H1 (cell line): ENCODE measurements at regions not wholly inside any gene's neighbourhood (a gene's known extent, or its start where the extent isn't known, plus 50 kb on each side); places are given as distances from the start of the nearest gene placed in this dataset.

Experiments used
- CTCF ChIA-PET: fragments of 300-600 bp; sonication (Branson Sonifier 250); formaldehyde crosslinking; loops from one replicate; lab custom pipeline; 2021; ENCODE audit not compliant: partially characterized antibody; lab: Charles Lee
- POLR2A ChIA-PET: fragments of 300-600 bp; sonication (Branson Sonifier 250); formaldehyde crosslinking; loops from one replicate; lab custom pipeline; 2021; ENCODE audit warnings: inconsistent platforms; ENCODE audit not compliant: partially characterized antibody; lab: Charles Lee
- DNase-seq, 2 experiments: peaks; one replicate each; pipeline versions ENCODE4 v3.0.0 to v3.0.0-alpha.2; 2010 to 2022; ENCODE audit warnings: low spot score in 2 of 2, low read depth in 1 of 2, mixed read lengths in 1 of 2
- FAIRE-seq: peaks from 2 replicates; lab custom pipeline; 2011; peaks lifted over from hg19 to GRCh38; lab: Jason Lieb, UNC
- H2AFZ ChIP-seq: 2 replicates; pipeline ENCODE4 v1.8.1; 2012; ENCODE audit warnings: low read length, inconsistent platforms
- H2AK5ac ChIP-seq: 2 replicates; pipeline ENCODE4 v1.6.1; 2013; ENCODE audit warnings: low read depth, low read length
- H2BK120ac ChIP-seq: replicated peaks from 2 replicates; pipeline ENCODE3; 2013; ENCODE audit warnings: low read depth, low read length, inconsistent platforms
- H2BK12ac ChIP-seq: 2 replicates; pipeline ENCODE4 v1.6.1; 2013; ENCODE audit warnings: low read depth, low read length
- H2BK15ac ChIP-seq: 2 replicates; pipeline ENCODE4 v1.6.1; 2013; ENCODE audit warnings: low read length
- H2BK20ac ChIP-seq: 2 replicates; pipeline ENCODE4 v1.6.1; 2013; ENCODE audit warnings: low read length
- H2BK5ac ChIP-seq: 2 replicates; pipeline ENCODE4 v1.6.1; 2013; ENCODE audit warnings: low read depth, low read length
- H3K14ac ChIP-seq: 2 replicates; pipeline ENCODE4 v1.6.1; 2013; ENCODE audit warnings: inconsistent platforms; ENCODE audit not compliant: insufficient read length
- H3K18ac ChIP-seq: 2 replicates; pipeline ENCODE4 v1.6.1; 2013; ENCODE audit warnings: low read length; ENCODE audit errors: extremely low read depth
- H3K23ac ChIP-seq: 2 replicates; pipeline ENCODE4 v1.6.1; 2013; ENCODE audit warnings: inconsistent platforms; ENCODE audit not compliant: insufficient read length
- H3K23me2 ChIP-seq: 2 replicates; pipeline ENCODE4 v1.6.1; 2013; ENCODE audit warnings: low read depth, low read length
- H3K27ac ChIP-seq: 2 replicates; pipeline ENCODE4 v1.6.1; 2011; ENCODE audit warnings: low read depth, low read length, inconsistent platforms
- H3K27me3 ChIP-seq, 4 experiments: replicated peaks in 1 of 4; 1 replicate in 1 of 4; 2 replicates in 3 of 4; pipeline versions ENCODE4 v1.6.1 to v1.8.1; 2011 to 2013; ENCODE audit warnings: low read length in 3 of 4, mild to moderate bottlenecking in 3 of 4, inconsistent platforms in 2 of 4, mixed read lengths in 2 of 4, moderate library complexity in 1 of 4; ENCODE audit not compliant: control insufficient read depth in 3 of 4, insufficient read depth in 3 of 4; ENCODE audit errors: extremely low read depth in 1 of 4
- H3K36me3 ChIP-seq, 4 experiments: 2 replicates each; pipeline versions ENCODE4 v1.6.1 to v1.8.1; 2011 to 2013; ENCODE audit warnings: mild to moderate bottlenecking in 4 of 4, low read length in 3 of 4, moderate library complexity in 2 of 4, control low read depth in 1 of 4, inconsistent platforms in 1 of 4; ENCODE audit not compliant: insufficient read depth in 4 of 4, control insufficient read depth in 2 of 4
- H3K4ac ChIP-seq: replicated peaks from 2 replicates; pipeline ENCODE3; 2013; ENCODE audit warnings: low read length, low read depth, mixed read lengths, inconsistent platforms; ENCODE audit not compliant: insufficient read length
- H3K4me1 ChIP-seq, 4 experiments: replicated peaks in 1 of 4; 1 replicate in 1 of 4; 2 replicates in 3 of 4; pipeline versions ENCODE4 v1.6.1 to v1.8.1; 2011 to 2013; ENCODE audit warnings: low read length in 3 of 4, inconsistent platforms in 2 of 4, mixed read lengths in 1 of 4; ENCODE audit not compliant: insufficient read depth in 4 of 4, control insufficient read depth in 3 of 4
- H3K4me2 ChIP-seq, 2 experiments: 2 replicates each; pipeline versions ENCODE4 v1.6.1 to v1.8.1; 2011 to 2013; ENCODE audit warnings: low read depth in 2 of 2, low read length in 2 of 2, control low read depth in 1 of 2, inconsistent platforms in 1 of 2, mild to moderate bottlenecking in 1 of 2; ENCODE audit not compliant: insufficient read depth in 1 of 2
- H3K4me3 ChIP-seq, 4 experiments: fragments of 200-600, 300-600 bp in 1 of 4; sonication (generic), shearing (Covaris generic), sonication (Bioruptor Twin) in 1 of 4; 2 replicates each; pipeline versions ENCODE4 v1.5.1 to v1.8.1; 2011 to 2016; ENCODE audit warnings: low read length in 4 of 4, low read depth in 3 of 4, control low read depth in 2 of 4, inconsistent platforms in 2 of 4, mild to moderate bottlenecking in 2 of 4, mixed read lengths in 1 of 4, moderate library complexity in 1 of 4; ENCODE audit not compliant: insufficient read depth in 2 of 4; ENCODE audit errors: extremely low read depth in 1 of 4
- H3K56ac ChIP-seq: replicated peaks from 2 replicates; pipeline ENCODE3; 2013; ENCODE audit warnings: low read depth, mild to moderate bottlenecking, mixed read lengths, low read length, inconsistent platforms; ENCODE audit not compliant: insufficient read length
- H3K79me1 ChIP-seq: 2 replicates; pipeline ENCODE4 v1.6.1; 2013; ENCODE audit warnings: low read depth, low read length, control low read depth
- H3K79me2 ChIP-seq, 2 experiments: 2 replicates each; pipeline versions ENCODE4 v1.6.1 to v1.8.1; 2012 to 2013; ENCODE audit warnings: low read length in 2 of 2, mild to moderate bottlenecking in 2 of 2, inconsistent platforms in 1 of 2; ENCODE audit not compliant: insufficient read depth in 2 of 2, control insufficient read depth in 1 of 2
- H3K9ac ChIP-seq, 4 experiments: replicated peaks in 1 of 4; 1 replicate in 1 of 4; 2 replicates in 3 of 4; pipeline versions ENCODE4 v1.6.1 to v1.8.1; 2011 to 2013; ENCODE audit warnings: low read depth in 3 of 4, low read length in 3 of 4, control low read depth in 2 of 4, mild to moderate bottlenecking in 2 of 4, moderate library complexity in 2 of 4, inconsistent platforms in 1 of 4; ENCODE audit errors: extremely low read depth in 1 of 4
- H3K9me3 ChIP-seq, 2 experiments: 2 replicates each; pipeline versions ENCODE4 v1.6.1 to v1.8.1; 2012 to 2013; ENCODE audit warnings: mild to moderate bottlenecking in 2 of 2, moderate library complexity in 2 of 2, control low read depth in 1 of 2, inconsistent platforms in 1 of 2, low read depth in 1 of 2, low read length in 1 of 2, mixed read lengths in 1 of 2; ENCODE audit not compliant: insufficient read depth in 2 of 2
- H4K20me1 ChIP-seq, 2 experiments: replicated peaks in 1 of 2; 2 replicates each; pipeline versions ENCODE3 to v1.8.1; 2011 to 2013; ENCODE audit warnings: inconsistent platforms in 2 of 2, low read length in 2 of 2, mild to moderate bottlenecking in 1 of 2; ENCODE audit not compliant: insufficient read depth in 2 of 2, control insufficient read depth in 1 of 2
- H4K5ac ChIP-seq: 2 replicates; pipeline ENCODE4 v1.6.1; 2013; ENCODE audit warnings: low read length, low read depth, mixed read lengths, inconsistent platforms; ENCODE audit not compliant: insufficient read length
- H4K8ac ChIP-seq: 2 replicates; pipeline ENCODE4 v1.8.0; 2013; ENCODE audit warnings: mild to moderate bottlenecking, moderate library complexity, low read length, inconsistent platforms; ENCODE audit not compliant: insufficient read depth; ENCODE audit errors: extremely low read depth
- H4K91ac ChIP-seq: replicated peaks from 2 replicates; pipeline ENCODE3; 2013; ENCODE audit warnings: low read length, mixed read lengths, inconsistent platforms; ENCODE audit not compliant: insufficient read length
- BACH1 ChIP-seq: IDR thresholded peaks from 2 replicates; pipeline ENCODE4 v1.6.1; 2012; ENCODE audit warnings: low read length, improper control_type of control experiment
- BRCA1 ChIP-seq: IDR thresholded peaks from 2 replicates; pipeline ENCODE4 v1.6.1; 2012; ENCODE audit warnings: low read depth, low read length, improper control_type of control experiment
- EGR1 ChIP-seq: IDR thresholded peaks from 2 replicates; pipeline ENCODE4 v1.6.1; 2011; ENCODE audit warnings: low read depth, low read length, borderline replicate concordance
- EP300 ChIP-seq, 2 experiments: IDR thresholded peaks; 1 replicate in 1 of 2; 2 replicates in 1 of 2; pipeline ENCODE4 v1.6.1; 2011 to 2012; ENCODE audit warnings: low read depth in 2 of 2, low read length in 2 of 2, mild to moderate bottlenecking in 2 of 2, borderline replicate concordance in 1 of 2, inconsistent platforms in 1 of 2, moderate library complexity in 1 of 2
- GABPA ChIP-seq: IDR thresholded peaks from 2 replicates; pipeline ENCODE4 v1.6.1; 2011; ENCODE audit warnings: mild to moderate bottlenecking, low read length, moderate library complexity, borderline replicate concordance; ENCODE audit not compliant: insufficient read depth
- HDAC2 ChIP-seq, 2 experiments: fragments of 300-600 bp in 1 of 2; sonication (generic) in 1 of 2; IDR thresholded peaks; 2 replicates each; pipeline ENCODE4 v1.6.1; 2011 to 2012; ENCODE audit warnings: low read depth in 2 of 2, low read length in 2 of 2, mild to moderate bottlenecking in 2 of 2, moderate library complexity in 2 of 2, borderline replicate concordance in 1 of 2, inconsistent platforms in 1 of 2
- RAD21 ChIP-seq, 2 experiments: IDR thresholded peaks in 1 of 2; conservative IDR thresholded peaks in 1 of 2; 2 replicates each; pipeline ENCODE4 v1.6.1; 2011; ENCODE audit warnings: low read depth in 2 of 2, low read length in 2 of 2, improper control_type of control experiment in 1 of 2, inconsistent platforms in 1 of 2, mild to moderate bottlenecking in 1 of 2, moderate library complexity in 1 of 2
- RBBP5 ChIP-seq: IDR thresholded peaks from 2 replicates; pipeline ENCODE4 v1.7.1; 2012; ENCODE audit warnings: low read depth, mild to moderate bottlenecking, inconsistent platforms, low read length, moderate library complexity, borderline replicate concordance
- RFX5 ChIP-seq: IDR thresholded peaks from 2 replicates; pipeline ENCODE4 v1.6.1; 2011; ENCODE audit warnings: low read depth, low read length, improper control_type of control experiment, borderline replicate concordance
- SIX5 ChIP-seq: IDR thresholded peaks from 2 replicates; pipeline ENCODE4 v1.6.1; 2011; ENCODE audit warnings: mild to moderate bottlenecking, low read depth, low read length
- SP4 ChIP-seq: IDR thresholded peaks from 2 replicates; pipeline ENCODE4 v1.6.1; 2012; ENCODE audit warnings: low read length, inconsistent platforms
- TAF7 ChIP-seq: optimal IDR thresholded peaks from 2 replicates; pipeline ENCODE3; 2011; ENCODE audit warnings: low read depth, mild to moderate bottlenecking, inconsistent platforms, low read length, moderate library complexity, borderline replicate concordance
- TEAD4 ChIP-seq: IDR thresholded peaks from 2 replicates; pipeline ENCODE4 v1.6.1; 2012; ENCODE audit warnings: low read depth, low read length, inconsistent platforms, mixed read lengths
- WGBS, 2 experiments: shearing (Covaris generic) in 1 of 2; methylation state at CpG; one replicate each; pipeline versions ENCODE4 v1.1.6 to v1.1.7; 2013 to 2015; ENCODE audit warnings: low lambda C conversion rate in 2 of 2, mixed read lengths in 2 of 2, inconsistent platforms in 1 of 2, low coverage in 1 of 2, missing lambda C conversion rate in 1 of 2; ENCODE audit not compliant: insufficient replicate concordance in 2 of 2, insufficient coverage in 1 of 2, insufficient read length in 1 of 2; ENCODE audit errors: extremely low coverage in 1 of 2, missing lambda C conversion rate in 1 of 2; 5-methylcytosine and 5-hydroxymethylcytosine counted together
- TF ChIP-seq, protein P1 (sequence below): IDR thresholded peaks from 2 replicates; pipeline ENCODE4 v1.6.1; 2012; ENCODE audit warnings: inconsistent platforms

DNA sequence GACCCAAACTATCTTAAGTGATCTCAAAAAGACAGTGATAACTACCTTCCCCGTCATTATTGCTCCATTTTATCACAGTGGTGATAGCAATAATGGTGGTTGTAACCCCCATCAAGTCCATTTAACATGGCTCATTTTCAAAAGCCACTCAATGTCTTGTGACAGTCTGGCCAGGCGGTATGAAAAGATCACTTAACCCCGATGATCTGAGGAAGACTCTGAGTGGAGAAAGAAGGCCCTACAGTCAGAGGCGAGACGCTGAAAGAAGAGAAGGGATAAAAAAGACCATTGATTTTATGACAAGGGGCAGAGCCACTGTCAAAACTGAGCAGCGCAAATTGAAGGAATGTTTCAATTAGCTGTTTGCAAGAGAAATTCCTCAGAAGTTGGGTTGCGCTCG, 417.2 kb upstream of the PBX1 start:
- no peak overlapping the region for H3K23ac ChIP-seq
- DNase-seq (no peak), FAIRE-seq (no peak)
- H3K14ac ChIP-seq = no peak overlapping the region
- no peaks in the 10 kb centered on the region for H3K36me3 ChIP-seq
- no peaks in the 10 kb centered on the region for H3K79me1 ChIP-seq
- 93% methylated on average over 8 of the region's 8 CpGs; no CpG with 5 or more reads in 1 of the 2 experiments for WGBS, 2 experiments
- H3K4ac ChIP-seq = no peak overlapping the region
- POLR2A ChIA-PET = no interaction called here
- no peaks in the 10 kb centered on the region for H3K27me3 ChIP-seq
- no peak overlapping the region for H2BK12ac ChIP-seq
- H3K79me2 ChIP-seq = no peaks in the 10 kb centered on the region
- peak overlapping the region; percentile 49; the same call in 1 of the 2 replicates for H2AFZ ChIP-seq
- no peak overlapping the region for H2BK15ac ChIP-seq
- no peaks in the 10 kb centered on the region for H3K9me3 ChIP-seq
- H2AK5ac ChIP-seq = no peak overlapping the region
- no peak overlapping the region for H2BK120ac ChIP-seq
- no peak overlapping the region for H3K4me2 ChIP-seq
- no peak overlapping the region for H4K91ac ChIP-seq
- no peak overlapping the region for H3K56ac ChIP-seq
- H3K4me3 ChIP-seq = no peak overlapping the region
- H2BK5ac ChIP-seq = no peak overlapping the region
- no peaks in the 10 kb centered on the region for H3K4me1 ChIP-seq
- no peak overlapping the region for H2BK20ac ChIP-seq
- CTCF ChIA-PET = interaction anchor here (0.6 kb wide), 1 partner anchor 14 kb away, joined by 3 read pairs; no protein-coding TSS in a partner anchor
- H3K27ac ChIP-seq = no peak overlapping the region
- no peaks in the 10 kb centered on the region for H4K20me1 ChIP-seq
- no peak overlapping the region for H4K8ac ChIP-seq
- no peak overlapping the region for H3K18ac ChIP-seq
- H3K9ac ChIP-seq = no peak overlapping the region
- no peaks in the 10 kb centered on the region for H3K23me2 ChIP-seq
- no peak overlapping the region for H4K5ac ChIP-seq
- no peak for TF ChIP-seq TAF7
- TF ChIP-seq RAD21 (IDR thresholded peaks at IDR 0.05 in 1 of 2, conservative IDR thresholded peaks at IDR 0.05 in 1 of 2; ENCODE audit: low read depth in 2 of 2, low read length in 2 of 2) = no peak
- no peak for TF ChIP-seq BACH1
- TF ChIP-seq SP4 = no peak
- no peak for TF ChIP-seq EP300 (IDR thresholded peaks at IDR 0.05; ENCODE audit: borderline replicate concordance in 1 of 2, low read depth in 2 of 2, low read length in 2 of 2)
- no peak for TF ChIP-seq RBBP5
- no peak for TF ChIP-seq SIX5
- no peak for TF ChIP-seq HDAC2 (IDR thresholded peaks at IDR 0.05; ENCODE audit: borderline replicate concordance in 1 of 2, low read depth in 2 of 2, low read length in 2 of 2)
- TF ChIP-seq EGR1 = no peak
- TF ChIP-seq, protein P1, sequence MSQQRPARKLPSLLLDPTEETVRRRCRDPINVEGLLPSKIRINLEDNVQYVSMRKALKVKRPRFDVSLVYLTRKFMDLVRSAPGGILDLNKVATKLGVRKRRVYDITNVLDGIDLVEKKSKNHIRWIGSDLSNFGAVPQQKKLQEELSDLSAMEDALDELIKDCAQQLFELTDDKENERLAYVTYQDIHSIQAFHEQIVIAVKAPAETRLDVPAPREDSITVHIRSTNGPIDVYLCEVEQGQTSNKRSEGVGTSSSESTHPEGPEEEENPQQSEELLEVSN = no peak
- TF ChIP-seq BRCA1 = no peak
- no peak for TF ChIP-seq RFX5
- TF ChIP-seq GABPA = no peak
- no peak for TF ChIP-seq TEAD4
